ENCODE measurements at regions not wholly inside any gene's neighbourhood (a gene's known extent, or its start where the extent isn't known, plus 50 kb on each side); places are given as distances from the start of the nearest gene placed in this dataset.

GRCh38 chr13:60326273-60326672 is 70.7 kb upstream of the TDRD3 start:
- no peak overlapping the region for H3K4me3 Mint-ChIP-seq

More at GRCh38 chr13:60326273-60326672, 70.7 kb upstream of the TDRD3 start:
- Mint-ChIP-seq H3K27ac (no peak overlapping the region), H3K4me1 (peaks cover 2% of the 10 kb centered on the region in 2 experiments), H3K9me3 (peaks cover 0 to under 1% of the 10 kb centered on the region in 2 experiments; a peak in 2 of 5 replicates), H3K27me3 (ENCODE audit: low read depth) (no peaks in the 10 kb centered on the region), H3K36me3 (ENCODE audit: insufficient read depth in 1 of 3, low read depth in 3 of 3) (0 out of 7 replicates have a peak, but pooled peaks cover 0 to under 1% (median 0%) of the 10 kb centered on the region in 3 experiments)
- no peak overlapping the region for H3K4me2 ChIP-seq (ENCODE audit: insufficient read depth, insufficient read length, low read length)
- no peak overlapping the region for H2BK15ac ChIP-seq (ENCODE audit: low read depth, low read length)
- no peak overlapping the region for H4K91ac ChIP-seq (ENCODE audit: insufficient read length, low read depth, low read length)
- H2BK12ac ChIP-seq (ENCODE audit: insufficient read length, low read depth, low read length) = no peak overlapping the region
- H3K9ac ChIP-seq (ENCODE audit: extremely low read depth, insufficient read length, low read length) = no peak overlapping the region
- H4K5ac ChIP-seq (ENCODE audit: insufficient read length, low read depth, low read length) = no peak overlapping the region
- H3K9me3 ChIP-seq (ENCODE audit: control insufficient read depth, low read depth, low read length) = no peaks in the 10 kb centered on the region
- no peak overlapping the region for H3K27ac ChIP-seq (ENCODE audit: insufficient read length, low read depth, low read length)
- no peak overlapping the region for H2BK5ac ChIP-seq (ENCODE audit: insufficient read length, low read length)
- H3K4me1 ChIP-seq (ENCODE audit: insufficient read depth, low read length) = no peaks in the 10 kb centered on the region
- no peaks in the 10 kb centered on the region for H3K23me2 ChIP-seq (ENCODE audit: insufficient read length, low read depth, low read length, poor library complexity, severe bottlenecking)
- TF ChIP-seq CTCF (conservative IDR thresholded peaks at IDR 0.05) = peak; percentile 43; the same call in 2 of the 3 replicates
- H2BK120ac ChIP-seq (ENCODE audit: low read depth, low read length, poor library complexity, severe bottlenecking) = no peak overlapping the region
- whole genome bisulfite sequencing (ENCODE audit: extremely low coverage, insufficient read length, low lambda C conversion rate) = no CpG with 5 or more reads among the region's 3 CpGs
- no peak overlapping the region for H3T11ph ChIP-seq (ENCODE audit: low read length)
- no peak overlapping the region for H3K23ac ChIP-seq (ENCODE audit: insufficient read length, low read depth, low read length)
- no peaks in the 10 kb centered on the region for H4K20me1 ChIP-seq (ENCODE audit: control insufficient read depth, insufficient read depth, insufficient read length)
- no peak overlapping the region for H3K56ac ChIP-seq (ENCODE audit: insufficient read length, low read depth, low read length)
- no peak overlapping the region for H3K14ac ChIP-seq (ENCODE audit: insufficient read depth, low read length)
- no peak overlapping the region for H2BK20ac ChIP-seq (ENCODE audit: low read depth, low read length, poor library complexity, severe bottlenecking)
- no peak overlapping the region for H2AFZ ChIP-seq (ENCODE audit: low read length)
- no peak overlapping the region for H3K4ac ChIP-seq (ENCODE audit: low read depth, low read length)
- no peak overlapping the region for H3K18ac ChIP-seq (ENCODE audit: insufficient read length, low read depth, low read length)
- H3K79me2 ChIP-seq (ENCODE audit: insufficient read depth, low read length) = no peaks in the 10 kb centered on the region
- H3K27me3 ChIP-seq (ENCODE audit: insufficient read depth, low read length) = no peaks in the 10 kb centered on the region
- no peak for DNase-seq
- H4K8ac ChIP-seq (replicated peaks; ENCODE audit: insufficient read length, low read depth, low read length) = no peak overlapping the region
- H2AK5ac ChIP-seq (ENCODE audit: insufficient read length, low read length) = no peak overlapping the region
- H3K79me1 ChIP-seq (ENCODE audit: insufficient read depth, low read depth, low read length, poor library complexity, severe bottlenecking) = no peaks in the 10 kb centered on the region

Data from H9 (cell line).